ENCODE measurements at regions not wholly inside any gene's neighbourhood (a gene's known extent, or its start where the extent isn't known, plus 50 kb on each side); places are given as distances from the start of the nearest gene placed in this dataset.

GRCh38 chr4:128376303-128376702 lies 88.7 kb upstream of the PGRMC2 start:
- no peak overlapping the region for H3K4me3 Mint-ChIP-seq
- Histone ChIP-seq H3K27me3 (ENCODE audit: control insufficient read depth, insufficient read depth, low read length) (no peaks in the 10 kb centered on the region), H3K36me3 (ENCODE audit: control insufficient read depth, insufficient read depth, low read length) (no peaks in the 10 kb centered on the region), H3K9me3 (ENCODE audit: control insufficient read depth, insufficient read depth, low read length) (peaks cover 3% of the 10 kb centered on the region), H3K4me3 (ENCODE audit: low read length) (no peak overlapping the region), H3K27ac (ENCODE audit: low read length) (no peak overlapping the region), H3K4me1 (ENCODE audit: control insufficient read depth, insufficient read depth, low read length) (no peaks in the 10 kb centered on the region)
- intact Hi-C loops (cut with micrococcal nuclease), result no loop called here
- TF ChIP-seq CTCF (IDR thresholded peaks at IDR 0.05), result no peak
- WGBS (ENCODE audit: insufficient coverage), result 100% methylated on average over 5 of the region's 5 CpGs
- ATAC-seq (no peak), DNase-seq (no peak)
- H3K27ac Mint-ChIP-seq, result no peak overlapping the region
- H3K4me1 Mint-ChIP-seq, result no peaks in the 10 kb centered on the region
- peaks cover 4 to 5% of the 10 kb centered on the region in 2 donors for H3K9me3 Mint-ChIP-seq
- H3K27me3 Mint-ChIP-seq (ENCODE audit: low read depth in 2 of 2), result peaks cover 0 to 2% of the 10 kb centered on the region in 2 donors
- H3K36me3 Mint-ChIP-seq, result no peaks in the 10 kb centered on the region

- Histone ChIP-seq H3K36me3 (ENCODE audit: control insufficient read depth, insufficient read depth, low read length) (no peaks in the 10 kb centered on the region), H3K27me3 (ENCODE audit: control insufficient read depth, insufficient read depth, low read length) (no peaks in the 10 kb centered on the region), H3K4me3 (ENCODE audit: low read length) (no peak overlapping the region), H3K27ac (ENCODE audit: low read length) (no peak overlapping the region), H3K4me1 (ENCODE audit: control insufficient read depth, insufficient read depth, low read length) (no peaks in the 10 kb centered on the region), H3K9me3 (ENCODE audit: control insufficient read depth, insufficient read depth, low read length) (peaks cover 8% of the 10 kb centered on the region)
- H3K4me3 Mint-ChIP-seq, result no peak overlapping the region
- no peak for DNase-seq
- H3K9me3 Mint-ChIP-seq, result peaks cover 4 to 5% of the 10 kb centered on the region in 2 donors
- 93% methylated on average over 2 of the region's 2 CpGs for WGBS (ENCODE audit: insufficient coverage)
- H3K4me1 Mint-ChIP-seq, result no peaks in the 10 kb centered on the region
- H3K27ac Mint-ChIP-seq, result no peak overlapping the region
- no peak for ATAC-seq
- intact Hi-C loops (cut with micrococcal nuclease), result no loop called here
- H3K27me3 Mint-ChIP-seq (ENCODE audit: low read depth in 2 of 2), result no peaks in the 10 kb centered on the region
- no peak for TF ChIP-seq CTCF (IDR thresholded peaks at IDR 0.05)
- no peaks in the 10 kb centered on the region for H3K36me3 Mint-ChIP-seq
Measured at GRCh38 chr4:128373628-128374027, 86.0 kb upstream of the PGRMC2 start.

GRCh38 chr4:128371876-128372275 lies 84.3 kb upstream of the PGRMC2 start:
- DNase-seq, result no peak
- Histone ChIP-seq H3K9me3 (ENCODE audit: control insufficient read depth, insufficient read depth, low read length) (peaks cover 8% of the 10 kb centered on the region), H3K27me3 (ENCODE audit: control insufficient read depth, insufficient read depth, low read length) (no peaks in the 10 kb centered on the region), H3K4me1 (ENCODE audit: control insufficient read depth, insufficient read depth, low read length) (no peaks in the 10 kb centered on the region), H3K36me3 (ENCODE audit: control insufficient read depth, insufficient read depth, low read length) (no peaks in the 10 kb centered on the region), H3K27ac (ENCODE audit: low read length) (no peak overlapping the region), H3K4me3 (ENCODE audit: low read length) (no peak overlapping the region)
- ATAC-seq, result no peak
- Mint-ChIP-seq H3K27ac (no peak overlapping the region), H3K4me1 (no peaks in the 10 kb centered on the region), H3K4me3 (no peak overlapping the region), H3K9me3 (peaks cover 2% of the 10 kb centered on the region in 2 donors), H3K27me3 (ENCODE audit: low read depth in 2 of 2) (no peaks in the 10 kb centered on the region), H3K36me3 (no peaks in the 10 kb centered on the region)
- no peak for TF ChIP-seq CTCF (IDR thresholded peaks at IDR 0.05)
- intact Hi-C loops (cut with micrococcal nuclease), result no loop called here
- WGBS (ENCODE audit: insufficient coverage), result no CpG with 5 or more reads among the region's 2 CpGs

- H3K36me3 ChIP-seq (ENCODE audit: control insufficient read depth, insufficient read depth, low read length), result no peaks in the 10 kb centered on the region
- no peaks in the 10 kb centered on the region for H3K4me1 ChIP-seq (ENCODE audit: control insufficient read depth, insufficient read depth, low read length)
- intact Hi-C loops (cut with micrococcal nuclease), result no loop called here
- no peak overlapping the region for H3K4me3 ChIP-seq (ENCODE audit: low read length)
- peaks cover 6% of the 10 kb centered on the region for H3K9me3 ChIP-seq (ENCODE audit: control insufficient read depth, insufficient read depth, low read length)
- Mint-ChIP-seq H3K27me3 (ENCODE audit: low read depth in 2 of 2) (no peaks in the 10 kb centered on the region), H3K4me1 (no peaks in the 10 kb centered on the region), H3K36me3 (no peaks in the 10 kb centered on the region), H3K4me3 (no peak overlapping the region), H3K27ac (no peak overlapping the region), H3K9me3 (peaks cover 2% of the 10 kb centered on the region in 2 donors)
- no peak for TF ChIP-seq CTCF (IDR thresholded peaks at IDR 0.05)
- ATAC-seq (no peak), DNase-seq (no peak)
- H3K27ac ChIP-seq (ENCODE audit: low read length), result no peak overlapping the region
- H3K27me3 ChIP-seq (ENCODE audit: control insufficient read depth, insufficient read depth, low read length), result no peaks in the 10 kb centered on the region
- 93% methylated on average over 8 of the region's 8 CpGs for WGBS (ENCODE audit: insufficient coverage)
Measured at GRCh38 chr4:128371001-128371777, 83.6 kb upstream of the PGRMC2 start.
